ENCODE measurements at regions not wholly inside any gene's neighbourhood (a gene's known extent, or its start where the extent isn't known, plus 50 kb on each side); places are given as distances from the start of the nearest gene placed in this dataset.

GRCh38 chrX:6803607-6804006 lies 268.7 kb upstream of the VCX3A start:
- TF ChIP-seq EZH2 (IDR thresholded peaks at IDR 0.05; ENCODE audit: insufficient read depth, poor library complexity, severe bottlenecking) (no peak), EZH2phosphoT487 (IDR thresholded peaks at IDR 0.05; ENCODE audit: insufficient read depth, low read depth) (no peak)
- Histone ChIP-seq H3K4me1 (ENCODE audit: insufficient read depth) (no peaks in the 10 kb centered on the region), H3K27me3 (replicated peaks; ENCODE audit: insufficient read depth) (no peaks in the 10 kb centered on the region)

GRCh38 chrX:6793000-6793399 lies 258.1 kb upstream of the VCX3A start:
- H2AFZ ChIP-seq = no peak overlapping the region
- H4K20me1 ChIP-seq (ENCODE audit: insufficient read depth) = no peaks in the 10 kb centered on the region
- no peaks in the 10 kb centered on the region for H3K27me3 ChIP-seq (replicated peaks; ENCODE audit: insufficient read depth)
- no peak overlapping the region for H3K9ac ChIP-seq
- H3K4me3 ChIP-seq = no peak overlapping the region
- DNase-seq = no peak
- no peaks in the 10 kb centered on the region for H3F3A ChIP-seq (ENCODE audit: insufficient read depth)
- no peaks in the 10 kb centered on the region for H3K79me2 ChIP-seq (ENCODE audit: insufficient read depth)
- H3K36me3 ChIP-seq (ENCODE audit: low read depth) = no peaks in the 10 kb centered on the region
- H3K4me2 ChIP-seq (ENCODE audit: unreplicated experiment) = no peak overlapping the region
- no peaks in the 10 kb centered on the region for H3K4me1 ChIP-seq (ENCODE audit: insufficient read depth)
- no peaks in the 10 kb centered on the region for H3K9me2 ChIP-seq (ENCODE audit: insufficient read depth)
- TF ChIP-seq EZH2phosphoT487 (IDR thresholded peaks at IDR 0.05; ENCODE audit: insufficient read depth, low read depth) (no peak), EZH2 (IDR thresholded peaks at IDR 0.05; ENCODE audit: insufficient read depth, poor library complexity, severe bottlenecking) (no peak)
- no peak overlapping the region for H3K27ac ChIP-seq
- H3K9me3 ChIP-seq (ENCODE audit: low read depth) = no peaks in the 10 kb centered on the region
- WGBS, 2 experiments (ENCODE audit: low coverage in 1 of 2, low lambda C conversion rate in 2 of 2, missing lambda C conversion rate in 2 of 2) = 52 to 56% methylated on average over 4 to 5 of the region's 5 CpGs
- in situ Hi-C loops (cut with MboI) = no loop called here

More at GRCh38 chrX:6803607-6804006, 268.7 kb upstream of the VCX3A start:
- no peaks in the 10 kb centered on the region for H3F3A ChIP-seq (ENCODE audit: insufficient read depth)
- DNase-seq = no peak
- no peak overlapping the region for H3K9ac ChIP-seq
- no peak overlapping the region for H2AFZ ChIP-seq
- H3K79me2 ChIP-seq (ENCODE audit: insufficient read depth) = no peaks in the 10 kb centered on the region
- H3K9me2 ChIP-seq (ENCODE audit: insufficient read depth) = no peaks in the 10 kb centered on the region
- H3K4me3 ChIP-seq = no peak overlapping the region
- H3K4me2 ChIP-seq (ENCODE audit: unreplicated experiment) = no peak overlapping the region
- no peaks in the 10 kb centered on the region for H3K9me3 ChIP-seq (ENCODE audit: low read depth)
- no peaks in the 10 kb centered on the region for H3K36me3 ChIP-seq (ENCODE audit: low read depth)
- H3K27ac ChIP-seq = no peak overlapping the region
- H4K20me1 ChIP-seq (ENCODE audit: insufficient read depth) = no peaks in the 10 kb centered on the region
- in situ Hi-C loops (cut with MboI) = no loop called here
- 40 to 48% methylated on average over 6 of the region's 6 CpGs for WGBS, 2 experiments (ENCODE audit: low coverage in 1 of 2, low lambda C conversion rate in 2 of 2, missing lambda C conversion rate in 2 of 2)

DNA sequence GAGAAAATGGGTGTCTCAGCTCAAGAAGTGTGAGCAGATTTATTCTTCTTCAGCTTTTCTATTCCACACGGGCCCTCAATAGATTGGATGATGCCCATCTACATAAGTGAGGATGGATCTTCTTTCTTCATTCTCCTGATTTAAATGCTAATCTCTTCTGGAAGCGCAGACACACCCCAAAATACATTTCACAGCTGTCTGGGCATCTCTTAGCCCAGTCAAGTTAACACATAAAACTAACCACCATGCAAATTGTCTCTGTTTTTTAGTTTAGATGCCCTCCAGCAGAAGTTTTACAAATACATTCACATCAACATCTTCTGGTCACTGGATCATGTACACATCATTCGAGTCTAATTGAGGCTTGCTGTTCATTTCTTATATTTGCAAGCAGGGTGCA lies 249.0 kb upstream of the VCX3A start:
- Histone ChIP-seq H3K9ac (no peak overlapping the region), H3K27ac (no peak overlapping the region), H3K4me3 (no peak overlapping the region), H4K20me1 (ENCODE audit: insufficient read depth) (no peaks in the 10 kb centered on the region), H3K9me2 (ENCODE audit: insufficient read depth) (no peaks in the 10 kb centered on the region), H3K4me1 (ENCODE audit: insufficient read depth) (no peaks in the 10 kb centered on the region), H3F3A (ENCODE audit: insufficient read depth) (no peaks in the 10 kb centered on the region), H3K4me2 (ENCODE audit: unreplicated experiment) (no peak overlapping the region), H3K9me3 (ENCODE audit: low read depth) (no peaks in the 10 kb centered on the region), H3K27me3 (replicated peaks; ENCODE audit: insufficient read depth) (no peaks in the 10 kb centered on the region), H3K36me3 (ENCODE audit: low read depth) (no peaks in the 10 kb centered on the region), H3K79me2 (ENCODE audit: insufficient read depth) (no peaks in the 10 kb centered on the region), H2AFZ (no peak overlapping the region)
- no peak for TF ChIP-seq EZH2 (IDR thresholded peaks at IDR 0.05; ENCODE audit: insufficient read depth, poor library complexity, severe bottlenecking)
- no peak for TF ChIP-seq EZH2phosphoT487 (IDR thresholded peaks at IDR 0.05; ENCODE audit: insufficient read depth, low read depth)
- in situ Hi-C loops (cut with MboI) = no loop called here
- 9 to 12% methylated on average over 3 of the region's 3 CpGs for WGBS, 2 experiments (ENCODE audit: low coverage in 1 of 2, low lambda C conversion rate in 2 of 2, missing lambda C conversion rate in 2 of 2)
- no peak for DNase-seq

GRCh38 chrX:6782831-6783230 lies 247.9 kb upstream of the VCX3A start:
- Histone ChIP-seq H3K79me2 (ENCODE audit: insufficient read depth) (no peaks in the 10 kb centered on the region), H3K9ac (no peak overlapping the region), H3K9me2 (ENCODE audit: insufficient read depth) (no peaks in the 10 kb centered on the region), H3K27me3 (replicated peaks; ENCODE audit: insufficient read depth) (no peaks in the 10 kb centered on the region), H3F3A (ENCODE audit: insufficient read depth) (no peaks in the 10 kb centered on the region), H3K27ac (no peak overlapping the region), H3K9me3 (ENCODE audit: low read depth) (no peaks in the 10 kb centered on the region), H3K36me3 (ENCODE audit: low read depth) (no peaks in the 10 kb centered on the region), H4K20me1 (ENCODE audit: insufficient read depth) (no peaks in the 10 kb centered on the region), H3K4me3 (no peak overlapping the region), H2AFZ (no peak overlapping the region), H3K4me1 (ENCODE audit: insufficient read depth) (no peaks in the 10 kb centered on the region), H3K4me2 (ENCODE audit: unreplicated experiment) (no peak overlapping the region)
- no peak for DNase-seq
- 44 to 48% methylated on average over 5 of the region's 5 CpGs for WGBS, 2 experiments (ENCODE audit: low coverage in 1 of 2, low lambda C conversion rate in 2 of 2, missing lambda C conversion rate in 2 of 2)
- in situ Hi-C loops (cut with MboI) = no loop called here
- TF ChIP-seq EZH2 (IDR thresholded peaks at IDR 0.05; ENCODE audit: insufficient read depth, poor library complexity, severe bottlenecking) (no peak), EZH2phosphoT487 (IDR thresholded peaks at IDR 0.05; ENCODE audit: insufficient read depth, low read depth) (no peak)
